Psoas muscle (tissue), 7 donors: ENCODE measurements at regions not wholly inside any gene's neighbourhood (a gene's known extent, or its start where the extent isn't known, plus 50 kb on each side); places are given as distances from the start of the nearest gene placed in this dataset.

Source experiments
- ATAC-seq, 4 donors: fragments of 200-7000 bp; cut with Tn5 transposase; one replicate each; pipeline ENCODE4 v1.9.1; 2020; ENCODE audit warnings: moderate library complexity in 3 of 4, mild to moderate bottlenecking in 2 of 4
- DNase-seq, 2 donors: peaks; one replicate each; pipeline ENCODE4 v3.0.0-alpha.2; 2020
- H3K27ac ChIP-seq: fragments of 200-600 bp; one replicate; pipeline ENCODE4 v1.8.0; 2022
- H3K27me3 ChIP-seq, 3 donors: fragments of 200-600 bp in 1 of 3; one replicate each; pipeline versions ENCODE4 v1.6.1 to v1.8.0; 2013 to 2022; ENCODE audit warnings: low read length in 2 of 3, mild to moderate bottlenecking in 2 of 3, moderate library complexity in 1 of 3; ENCODE audit not compliant: insufficient read depth in 3 of 3
- H3K36me3 ChIP-seq, 2 donors: fragments of 200-600 bp in 1 of 2; one replicate each; pipeline versions ENCODE4 v1.6.1 to v1.8.0; 2013 to 2022; ENCODE audit warnings: low read depth in 1 of 2, mild to moderate bottlenecking in 1 of 2, moderate library complexity in 1 of 2; ENCODE audit not compliant: insufficient read depth in 1 of 2
- H3K4me1 ChIP-seq: fragments of 200-600 bp; one replicate; pipeline ENCODE4 v1.8.0; 2022
- H3K4me3 ChIP-seq: fragments of 200-600 bp; one replicate; pipeline ENCODE4 v1.8.0; 2022; ENCODE audit warnings: mild to moderate bottlenecking
- H3K9me3 ChIP-seq: fragments of 200-600 bp; one replicate; pipeline ENCODE4 v1.8.0; 2022
- WGBS, 3 donors: extraction: QIAGEN DNeasy Blood & Tissue Kit; methylation state at CpG; one replicate each; pipeline versions ENCODE4 v1.1.6 to v1.1.7; 2013; 5-methylcytosine and 5-hydroxymethylcytosine counted together
- intact Hi-C, 2 donors: fragments of 100-400 bp; cut with DNase I; formaldehyde crosslinking; loops; one replicate each; pipeline versions ENCODE4 v1.11.0 to v1.14.2; 2022
- TF ChIP-seq, protein P1 (sequence below): fragments of 200-600 bp; IDR thresholded peaks from one replicate; pipeline ENCODE4 v1.8.0; 2022; ENCODE audit warnings: antibody characterized with exemption
- donor health status: healthy with polysubstance abuse.
- donor health status: DM: no; HTN: no; CAD: no; lungs with moderate emphysema.
- donor health status: Bipolar disorder and iron deficiency.
- donor health status: healthy.
- donor health status: DM: yes; HTN: yes; CAD: no.
- donor health status: DM: no; HTN: no; CAD: no.
- donor health status: DM: yes; HTN: yes; CAD: no.

DNA sequence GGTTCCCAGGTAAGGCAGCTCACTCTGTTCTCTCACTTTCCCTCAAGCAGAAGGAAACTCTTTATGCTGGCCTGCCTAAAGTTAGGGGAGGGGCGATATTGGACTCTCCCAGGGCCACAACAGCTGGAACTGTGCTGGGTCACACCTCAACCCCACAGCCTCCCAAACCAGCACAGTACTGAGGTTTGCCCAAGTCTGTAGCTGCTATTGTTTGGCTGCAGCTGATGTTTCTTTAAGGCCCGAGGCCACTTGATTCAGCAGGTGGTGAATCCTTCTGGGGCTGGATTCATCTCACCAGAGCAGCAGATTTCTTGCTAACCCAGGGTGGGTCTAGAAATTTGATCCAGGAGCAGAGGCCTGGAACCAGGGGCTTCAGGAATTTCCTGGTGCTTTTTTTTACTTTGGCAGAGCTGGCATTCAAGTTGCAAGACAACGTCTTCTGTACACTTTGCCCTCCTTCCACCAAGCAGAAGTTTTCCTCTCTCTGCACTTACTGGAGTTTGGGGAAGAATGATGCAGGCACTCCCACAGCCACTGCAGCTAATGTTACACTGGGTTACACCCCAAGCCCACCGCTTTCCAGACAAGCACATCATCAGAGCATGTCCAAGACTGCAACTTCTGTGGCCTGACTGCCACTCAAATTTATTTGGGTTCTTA is 544.7 kb upstream of the NDST4 start:
- H3K4me3 ChIP-seq, result no peak overlapping the region
- ATAC-seq, result no peak
- TF ChIP-seq, protein P1, sequence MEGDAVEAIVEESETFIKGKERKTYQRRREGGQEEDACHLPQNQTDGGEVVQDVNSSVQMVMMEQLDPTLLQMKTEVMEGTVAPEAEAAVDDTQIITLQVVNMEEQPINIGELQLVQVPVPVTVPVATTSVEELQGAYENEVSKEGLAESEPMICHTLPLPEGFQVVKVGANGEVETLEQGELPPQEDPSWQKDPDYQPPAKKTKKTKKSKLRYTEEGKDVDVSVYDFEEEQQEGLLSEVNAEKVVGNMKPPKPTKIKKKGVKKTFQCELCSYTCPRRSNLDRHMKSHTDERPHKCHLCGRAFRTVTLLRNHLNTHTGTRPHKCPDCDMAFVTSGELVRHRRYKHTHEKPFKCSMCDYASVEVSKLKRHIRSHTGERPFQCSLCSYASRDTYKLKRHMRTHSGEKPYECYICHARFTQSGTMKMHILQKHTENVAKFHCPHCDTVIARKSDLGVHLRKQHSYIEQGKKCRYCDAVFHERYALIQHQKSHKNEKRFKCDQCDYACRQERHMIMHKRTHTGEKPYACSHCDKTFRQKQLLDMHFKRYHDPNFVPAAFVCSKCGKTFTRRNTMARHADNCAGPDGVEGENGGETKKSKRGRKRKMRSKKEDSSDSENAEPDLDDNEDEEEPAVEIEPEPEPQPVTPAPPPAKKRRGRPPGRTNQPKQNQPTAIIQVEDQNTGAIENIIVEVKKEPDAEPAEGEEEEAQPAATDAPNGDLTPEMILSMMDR, result no peak
- 32 to 38% (median 36%) methylated on average over 4 of the region's 4 CpGs for WGBS, 3 donors
- no peaks in the 10 kb centered on the region for H3K4me1 ChIP-seq
- no peak overlapping the region for H3K27ac ChIP-seq
- H3K27me3 ChIP-seq, result no peaks in the 10 kb centered on the region
- DNase-seq, result no peak
- H3K36me3 ChIP-seq, result no peaks in the 10 kb centered on the region
- intact Hi-C loops, result no loop called here
- no peaks in the 10 kb centered on the region for H3K9me3 ChIP-seq

DNA sequence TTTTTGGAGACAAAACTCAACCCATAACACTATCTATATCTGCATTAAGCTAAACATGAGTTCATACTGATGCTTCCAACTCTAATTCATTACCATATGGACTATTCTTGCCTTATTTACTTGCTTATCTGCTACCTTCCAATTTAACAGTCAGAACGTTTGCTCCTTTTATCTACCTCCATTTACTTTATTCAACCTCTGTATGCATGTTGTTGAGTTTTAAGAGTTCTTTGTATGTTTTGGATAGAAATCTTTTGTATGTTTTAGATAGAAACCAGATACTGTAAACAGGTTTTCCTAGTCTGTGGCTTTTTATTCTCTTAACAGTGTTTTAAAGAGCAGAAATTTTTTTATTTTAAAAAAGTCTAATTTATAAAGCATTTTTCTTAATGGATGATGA is 542.2 kb upstream of the NDST4 start:
- Histone ChIP-seq H3K4me3 (no peak overlapping the region), H3K27ac (no peak overlapping the region), H3K36me3 (no peaks in the 10 kb centered on the region), H3K27me3 (no peaks in the 10 kb centered on the region), H3K4me1 (no peaks in the 10 kb centered on the region), H3K9me3 (no peaks in the 10 kb centered on the region)
- TF ChIP-seq, protein P1, result no peak
- 68 to 82% (median 72%) methylated on average over 1 of the region's 1 CpG for WGBS, 3 donors
- DNase-seq (no peak), ATAC-seq (no peak)
- intact Hi-C loops, result no loop called here

DNA sequence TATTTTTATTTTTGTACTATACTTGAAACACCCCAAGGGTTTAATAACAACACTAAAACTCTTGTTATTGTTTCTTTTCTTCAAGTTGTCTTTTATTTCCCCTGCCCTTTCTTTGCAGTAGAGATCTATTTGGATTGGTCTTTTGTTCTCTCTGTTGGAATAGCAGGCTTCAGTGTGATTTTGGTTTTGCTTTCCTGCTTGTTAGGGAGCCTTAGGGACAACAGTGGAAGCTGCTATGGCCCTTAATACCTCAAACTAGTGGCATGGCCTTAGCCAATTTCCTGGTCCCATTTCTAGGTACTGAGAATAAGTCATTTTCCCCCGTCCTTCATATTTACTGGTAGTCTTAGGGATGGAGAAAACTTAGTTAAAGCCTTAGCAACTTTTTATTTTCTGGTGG is 535.4 kb upstream of the NDST4 start:
- DNase-seq (no peak), ATAC-seq (no peak)
- no peaks in the 10 kb centered on the region for H3K36me3 ChIP-seq
- H3K27ac ChIP-seq, result no peak overlapping the region
- no peak overlapping the region for H3K4me3 ChIP-seq
- 65 to 66% (median 65%) methylated on average over 1 of the region's 1 CpG for WGBS, 3 donors
- TF ChIP-seq, protein P1, result no peak
- intact Hi-C loops, result no loop called here
- no peaks in the 10 kb centered on the region for H3K27me3 ChIP-seq
- no peaks in the 10 kb centered on the region for H3K9me3 ChIP-seq
- H3K4me1 ChIP-seq, result no peaks in the 10 kb centered on the region

DNA sequence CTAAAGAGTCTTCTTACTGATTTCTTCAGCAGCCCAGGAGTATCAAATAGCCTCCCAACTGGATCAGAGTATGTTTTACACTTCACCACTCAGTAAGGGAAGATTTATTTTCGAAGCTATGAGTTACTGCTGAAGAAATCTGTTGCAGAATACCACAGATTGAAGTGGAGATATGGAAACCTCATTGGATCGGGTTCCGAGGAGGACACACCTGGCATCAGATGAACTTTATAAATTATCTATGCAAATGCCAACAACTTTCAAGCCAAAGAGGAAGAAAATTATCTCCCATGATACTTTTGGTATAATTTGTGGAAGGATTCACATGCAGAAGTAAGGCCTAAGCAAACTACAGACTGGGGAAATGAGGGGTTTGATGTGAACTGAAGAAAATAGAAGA is 515.9 kb upstream of the NDST4 start:
- H3K27me3 ChIP-seq, result peaks cover 0 to 3% (median 0%) of the 10 kb centered on the region in 3 donors
- no peak overlapping the region for H3K27ac ChIP-seq
- no peaks in the 10 kb centered on the region for H3K36me3 ChIP-seq
- TF ChIP-seq, protein P1, result no peak
- no peak overlapping the region for H3K4me3 ChIP-seq
- WGBS, 3 donors, result 28 to 35% (median 30%) methylated on average over 3 of the region's 3 CpGs
- no peaks in the 10 kb centered on the region for H3K4me1 ChIP-seq
- ATAC-seq (no peak), DNase-seq (no peak)
- no peaks in the 10 kb centered on the region for H3K9me3 ChIP-seq
- intact Hi-C loops, result no loop called here

DNA sequence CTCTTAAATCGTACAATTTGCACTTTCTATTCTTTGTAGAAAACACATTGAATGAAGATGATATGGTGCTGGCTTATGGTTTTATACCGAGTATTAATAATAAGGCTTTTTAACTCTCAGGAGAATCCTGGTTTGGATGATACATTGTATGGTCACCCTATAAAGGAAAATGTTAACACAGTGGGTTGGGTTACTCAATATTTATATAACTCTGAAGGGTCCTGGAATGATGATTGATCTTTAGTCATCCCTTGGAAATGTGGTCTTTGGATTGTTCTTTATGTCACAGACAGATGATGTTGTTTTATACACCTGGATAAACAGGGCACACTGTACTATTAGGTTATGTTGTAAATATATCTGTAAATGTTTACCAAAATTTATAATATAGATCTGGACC is 496.2 kb upstream of the NDST4 start:
- Histone ChIP-seq H3K4me3 (no peak overlapping the region), H3K36me3 (no peaks in the 10 kb centered on the region), H3K4me1 (no peaks in the 10 kb centered on the region), H3K27me3 (no peaks in the 10 kb centered on the region), H3K9me3 (no peaks in the 10 kb centered on the region), H3K27ac (no peak overlapping the region)
- intact Hi-C loops, result no loop called here
- TF ChIP-seq, protein P1, result no peak
- ATAC-seq (no peak), DNase-seq (no peak)
- 73 to 80% (median 74%) methylated on average over 2 of the region's 2 CpGs for WGBS, 3 donors
